GM21825 (cell line): ENCODE measurements at regions not wholly inside any gene's neighbourhood (a gene's known extent, or its start where the extent isn't known, plus 50 kb on each side); places are given as distances from the start of the nearest gene placed in this dataset.

Experiments
- ATAC-seq: cut with Tn5 transposase; IDR thresholded peaks from one replicate; pipeline ENCODE4 v1.9.1; 2021; ENCODE audit warnings: mild to moderate bottlenecking, moderate library complexity; ENCODE audit not compliant: unreplicated experiment

DNA sequence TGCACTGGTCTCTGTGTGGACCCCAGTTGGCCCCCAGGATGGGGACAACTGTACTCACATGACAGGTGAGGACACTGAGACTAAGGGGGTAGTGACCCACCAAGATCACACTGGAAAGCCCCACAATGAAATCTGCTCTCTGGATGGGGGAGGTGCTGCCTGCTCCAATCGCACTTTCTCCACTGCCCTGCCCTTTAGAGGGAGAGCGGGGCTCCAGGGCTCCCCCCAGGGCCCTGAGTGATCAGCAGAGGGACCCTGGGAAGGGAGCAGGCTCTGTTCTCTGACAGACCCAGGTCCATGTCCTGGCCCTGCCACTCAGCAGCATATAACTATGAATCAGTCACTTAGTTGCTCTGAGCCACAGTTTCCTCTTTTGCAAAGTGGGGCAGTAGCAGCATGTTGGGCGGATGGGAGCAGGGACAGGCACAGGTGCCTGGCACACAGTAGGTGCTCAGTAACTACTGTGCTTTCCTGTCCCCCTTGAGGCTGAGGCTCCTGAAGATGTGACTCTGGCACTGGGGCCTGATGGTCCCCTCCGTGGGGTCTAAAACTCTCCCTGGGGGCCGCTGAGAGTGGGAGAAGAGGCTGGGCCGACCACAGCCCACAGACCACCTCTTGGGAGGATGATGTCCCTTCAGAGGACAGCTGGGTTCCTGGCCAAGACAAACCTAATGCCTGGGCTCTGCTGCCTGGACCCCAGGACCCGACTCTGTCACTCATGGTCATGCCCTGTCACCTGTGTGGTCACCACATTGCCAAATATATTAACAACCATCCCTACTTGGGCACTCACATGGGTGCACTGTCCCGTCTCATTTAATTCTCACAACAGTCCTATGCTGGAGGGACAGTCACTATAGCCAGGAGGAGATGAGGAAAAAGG is 222.7 kb downstream of the PTPRU start:
- ATAC-seq: no peak

- no peak for ATAC-seq
Measured at GRCh38 chr1:29457496-29458368, 221.4 kb downstream of the PTPRU start.

DNA sequence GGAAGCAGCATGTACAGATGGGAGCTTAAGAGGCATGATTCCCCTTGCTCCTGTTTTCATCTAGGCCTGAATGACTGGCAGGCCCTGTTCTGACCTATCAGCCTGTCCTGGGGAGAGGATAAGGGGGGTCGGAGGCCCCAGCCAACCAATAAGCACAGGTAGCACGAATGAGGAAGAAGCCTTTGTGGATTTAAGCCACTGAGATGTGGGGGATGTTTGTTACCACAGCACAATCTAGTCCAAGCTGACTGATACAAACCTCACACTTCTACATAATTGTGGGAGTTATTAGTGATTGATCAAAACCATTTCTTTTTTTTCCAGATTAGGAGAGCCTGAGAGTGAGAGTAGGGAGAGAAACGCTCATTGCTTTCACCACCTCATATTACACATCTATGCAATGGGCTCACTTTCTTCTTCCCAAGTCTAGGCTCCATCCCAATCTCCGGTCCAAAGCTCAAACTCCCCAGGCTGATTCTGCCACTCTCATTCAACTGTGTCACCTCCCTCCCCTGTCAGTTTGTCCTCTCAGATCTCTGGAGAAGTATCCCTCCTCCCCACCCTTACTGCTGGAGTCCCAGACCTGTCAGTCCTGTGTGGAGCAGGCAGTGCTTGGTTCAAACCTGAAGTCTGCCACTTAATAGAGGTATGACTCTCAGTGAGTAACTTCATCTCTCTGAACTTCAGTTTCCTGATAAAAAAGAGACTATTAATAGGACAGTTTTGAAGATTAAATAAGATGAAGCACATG is 220.5 kb downstream of the PTPRU start:
- ATAC-seq: no peak

DNA sequence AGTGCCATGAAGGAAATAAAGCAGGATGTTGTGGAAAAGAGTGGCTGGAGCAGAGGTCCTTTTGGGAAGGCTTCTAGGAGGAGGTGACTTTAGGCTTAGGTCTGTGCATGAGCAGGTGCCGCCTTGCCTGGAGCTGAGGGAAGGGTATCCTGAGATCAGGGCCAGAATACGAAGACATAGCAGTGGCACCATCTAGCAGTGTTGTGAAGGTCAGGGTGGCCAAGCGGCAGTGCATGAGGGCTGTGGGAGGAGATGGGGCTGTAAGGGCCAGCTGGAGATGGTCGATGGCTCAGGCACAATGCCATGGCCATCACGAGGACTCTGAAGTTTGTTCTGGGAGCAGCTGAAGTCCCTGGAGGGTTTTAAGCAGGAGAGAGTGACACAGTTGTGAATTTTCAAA is 219.5 kb downstream of the PTPRU start:
- no peak for ATAC-seq

DNA sequence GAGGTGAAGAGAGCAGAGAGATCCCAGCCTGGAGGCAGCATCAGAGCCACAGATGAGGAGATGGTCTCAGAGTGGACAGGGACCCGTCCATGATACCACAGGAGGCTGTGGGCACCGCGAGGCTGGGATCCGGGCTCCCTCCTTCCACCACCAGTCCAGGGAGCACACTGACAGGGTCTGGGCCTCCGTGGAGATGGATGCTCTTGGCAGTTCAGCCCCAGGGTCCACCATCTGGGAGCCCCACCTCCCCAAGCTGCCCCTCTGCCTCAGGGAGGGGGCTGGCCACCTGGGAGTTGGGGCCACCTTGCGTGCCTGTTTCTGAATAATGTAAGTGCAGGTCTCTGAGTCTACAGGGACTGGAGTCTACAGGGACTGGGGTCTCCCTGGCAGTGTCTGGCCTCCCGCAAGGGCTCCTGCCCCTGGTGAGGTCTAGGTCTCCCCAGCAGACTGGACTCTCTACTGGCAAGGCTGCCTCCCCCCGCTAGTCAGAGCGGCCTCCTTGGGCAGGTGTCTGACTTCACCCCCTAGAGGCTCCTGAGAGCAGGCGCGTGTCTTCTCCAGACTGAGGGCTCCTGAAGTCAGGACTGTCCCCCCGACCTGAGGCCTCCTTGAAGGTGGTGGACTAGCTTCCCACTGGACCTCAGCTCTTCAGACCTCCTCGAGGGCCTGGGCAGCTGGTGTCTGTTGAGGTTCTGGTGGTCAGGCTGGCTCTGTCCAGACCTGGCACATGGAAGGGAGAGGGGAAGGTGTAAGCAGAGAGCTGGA is 218.5 kb downstream of the PTPRU start:
- no peak for ATAC-seq

DNA sequence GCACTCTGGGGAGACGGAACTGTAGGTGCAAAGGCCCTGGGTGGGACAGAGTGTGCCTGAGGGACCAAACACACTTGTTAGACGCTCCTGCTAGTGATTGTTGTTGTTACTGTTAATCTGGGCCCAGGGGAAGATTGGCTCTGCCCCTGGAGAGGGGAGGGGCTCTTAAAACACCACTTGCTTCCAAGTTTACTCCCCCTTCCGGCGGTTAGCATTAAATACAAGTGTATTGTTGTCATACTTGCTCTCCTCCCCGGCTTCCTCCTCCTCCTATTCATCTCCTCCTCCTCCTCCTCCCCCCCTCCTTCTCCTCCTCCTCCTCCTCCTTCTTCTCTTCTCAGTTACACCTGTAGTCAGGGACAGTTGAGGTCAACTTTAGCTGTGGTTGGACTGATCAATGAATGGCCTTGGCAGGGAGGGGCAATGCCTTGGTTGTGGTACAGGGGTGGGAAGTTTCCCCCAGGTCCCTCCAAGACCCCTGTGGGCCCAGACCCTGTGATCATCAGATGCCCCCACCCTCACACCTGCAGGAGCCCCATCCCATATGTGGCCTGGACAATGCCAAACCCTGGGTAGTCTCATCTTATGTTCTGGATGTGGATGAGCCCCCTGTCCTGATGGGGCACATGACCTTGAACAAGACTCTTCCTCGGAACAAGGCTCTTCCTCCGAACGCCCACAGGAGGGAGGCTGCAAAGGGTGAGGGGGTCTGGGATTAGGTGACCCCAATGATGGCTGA is 217.3 kb downstream of the PTPRU start:
- no peak for ATAC-seq

- no peak for ATAC-seq
Measured at GRCh38 chr1:29452463-29453230, 216.3 kb downstream of the PTPRU start.

- no peak for ATAC-seq
Measured at GRCh38 chr1:29451368-29451892, 215.1 kb downstream of the PTPRU start.

- ATAC-seq: no peak
Measured at GRCh38 chr1:29450591-29450990, 214.3 kb downstream of the PTPRU start.

DNA sequence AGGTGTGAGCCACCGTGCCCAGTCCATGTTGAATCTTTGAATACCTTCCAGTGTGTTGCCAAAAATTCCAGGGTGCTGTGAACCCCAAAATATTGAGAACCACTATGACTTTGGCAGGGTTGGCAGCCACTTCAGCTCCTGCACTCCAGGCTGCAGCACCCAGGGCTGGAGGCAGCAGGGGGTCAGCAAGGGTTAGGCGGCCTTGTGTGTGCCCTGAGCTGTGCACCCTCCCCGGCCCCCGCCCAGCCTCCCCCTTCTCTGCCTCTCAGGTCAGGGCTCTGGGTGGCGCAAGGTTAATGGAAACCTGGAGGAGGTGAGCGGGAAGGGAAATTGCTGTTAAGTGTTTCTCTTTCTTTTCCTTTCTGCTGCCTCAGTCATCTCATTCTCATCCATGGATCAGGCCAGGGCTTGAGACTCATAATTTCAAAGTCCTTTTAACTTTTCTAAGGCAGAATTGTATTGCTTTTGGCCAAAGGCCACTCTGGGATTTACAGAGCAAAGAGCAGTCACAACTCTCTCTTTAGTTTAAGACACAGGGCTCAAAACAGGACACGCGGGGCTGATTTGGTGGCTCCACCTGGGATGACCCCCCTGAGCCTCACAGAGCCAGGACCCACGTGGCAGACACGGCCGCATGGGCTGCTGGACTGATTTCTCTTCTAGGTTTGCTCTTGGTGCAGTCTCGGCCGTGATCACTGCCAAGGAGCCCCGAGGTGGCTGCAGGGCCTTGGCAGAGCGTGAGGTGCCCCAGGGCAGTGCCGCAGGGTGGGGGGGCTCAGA is 212.3 kb downstream of the PTPRU start:
- ATAC-seq: no peak

DNA sequence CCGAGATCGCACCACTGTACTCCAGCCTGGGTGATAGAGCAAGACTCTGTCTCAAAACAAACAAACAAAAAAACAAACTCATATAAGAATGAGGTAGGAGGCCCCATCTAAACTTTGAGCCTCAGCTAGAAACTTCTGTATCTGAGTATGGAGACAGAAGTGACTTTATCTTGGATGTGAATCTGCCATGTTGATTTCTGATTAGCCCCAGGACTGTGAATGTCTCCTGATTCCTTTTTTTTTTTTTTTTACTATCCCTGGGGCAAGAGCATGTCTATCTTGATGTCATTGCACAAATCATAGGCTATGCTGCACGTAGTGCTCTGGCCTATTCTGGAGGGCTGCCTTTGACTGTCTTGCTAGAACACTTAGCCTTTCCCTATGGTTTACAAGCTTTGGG is 211.0 kb downstream of the PTPRU start:
- ATAC-seq: no peak

- no peak for ATAC-seq
Measured at GRCh38 chr1:29444782-29445729, 208.7 kb downstream of the PTPRU start.

- ATAC-seq: no peak
Measured at GRCh38 chr1:29444081-29444715, 207.9 kb downstream of the PTPRU start.

DNA sequence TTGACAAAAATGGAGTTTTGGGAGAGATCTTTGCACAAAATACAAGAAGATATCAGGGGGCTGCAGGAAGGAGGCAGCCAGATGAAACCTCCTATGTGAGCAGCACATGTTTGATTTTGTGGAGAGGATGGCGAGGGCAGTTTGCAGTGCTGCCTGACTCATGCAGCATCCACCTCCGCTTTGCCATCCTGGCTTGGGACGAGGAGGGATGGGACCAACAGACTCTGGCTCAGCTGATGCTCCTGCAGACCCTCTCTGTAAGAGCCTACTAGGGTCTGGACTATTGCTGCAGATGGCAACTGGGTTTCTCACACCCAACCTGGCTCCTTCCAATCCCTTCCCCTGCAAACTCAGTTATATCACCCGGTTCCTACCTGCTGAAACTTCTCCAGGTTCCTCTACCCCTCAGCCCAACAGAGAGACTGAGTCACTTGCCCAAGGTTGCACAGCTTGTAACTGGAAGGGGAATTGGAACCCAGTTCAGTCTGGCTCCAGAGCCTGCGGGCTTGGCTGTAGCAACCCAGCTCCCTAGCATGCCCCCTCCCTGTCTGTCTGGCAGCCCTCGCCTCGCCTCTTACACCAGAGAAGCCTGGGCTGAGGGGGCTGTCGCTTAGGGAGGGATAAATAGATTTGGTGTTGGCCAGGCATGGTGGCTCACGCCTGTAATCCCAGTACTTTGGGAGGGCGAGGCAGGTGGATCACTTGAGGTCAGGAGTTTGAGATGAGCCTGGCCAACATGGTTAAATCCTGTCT is 205.8 kb downstream of the PTPRU start:
- no peak for ATAC-seq

GRCh38 chr1:29439615-29440014 is 203.3 kb downstream of the PTPRU start:
- ATAC-seq: no peak

DNA sequence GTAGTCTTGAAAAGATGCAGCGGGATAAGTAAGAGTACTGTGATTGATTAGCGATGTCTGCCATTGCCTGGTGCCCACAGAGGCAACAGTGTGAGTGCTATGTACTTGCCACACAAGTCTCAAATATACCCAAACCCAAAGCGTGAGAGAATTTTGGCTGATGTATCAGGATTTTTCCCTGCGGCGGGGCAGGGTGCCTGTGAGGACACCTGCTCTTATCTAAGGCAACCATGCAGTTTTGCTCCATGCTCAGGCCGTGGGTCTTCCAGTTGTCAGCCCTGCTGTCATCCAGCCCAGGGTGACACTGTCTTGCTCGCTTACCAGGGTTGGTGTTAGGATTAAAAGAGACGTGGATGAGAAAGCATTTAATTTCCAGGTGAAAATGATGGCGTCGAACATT is 202.7 kb downstream of the PTPRU start:
- no peak for ATAC-seq
